HG02938 (cell line): ENCODE measurements at regions not wholly inside any gene's neighbourhood (a gene's known extent, or its start where the extent isn't known, plus 50 kb on each side); places are given as distances from the start of the nearest gene placed in this dataset.

Experiments
- ATAC-seq: cut with Tn5 transposase; IDR thresholded peaks from one replicate; pipeline ENCODE4 v1.9.1; 2021; ENCODE audit warnings: mild to moderate bottlenecking, moderate library complexity; ENCODE audit not compliant: unreplicated experiment

DNA sequence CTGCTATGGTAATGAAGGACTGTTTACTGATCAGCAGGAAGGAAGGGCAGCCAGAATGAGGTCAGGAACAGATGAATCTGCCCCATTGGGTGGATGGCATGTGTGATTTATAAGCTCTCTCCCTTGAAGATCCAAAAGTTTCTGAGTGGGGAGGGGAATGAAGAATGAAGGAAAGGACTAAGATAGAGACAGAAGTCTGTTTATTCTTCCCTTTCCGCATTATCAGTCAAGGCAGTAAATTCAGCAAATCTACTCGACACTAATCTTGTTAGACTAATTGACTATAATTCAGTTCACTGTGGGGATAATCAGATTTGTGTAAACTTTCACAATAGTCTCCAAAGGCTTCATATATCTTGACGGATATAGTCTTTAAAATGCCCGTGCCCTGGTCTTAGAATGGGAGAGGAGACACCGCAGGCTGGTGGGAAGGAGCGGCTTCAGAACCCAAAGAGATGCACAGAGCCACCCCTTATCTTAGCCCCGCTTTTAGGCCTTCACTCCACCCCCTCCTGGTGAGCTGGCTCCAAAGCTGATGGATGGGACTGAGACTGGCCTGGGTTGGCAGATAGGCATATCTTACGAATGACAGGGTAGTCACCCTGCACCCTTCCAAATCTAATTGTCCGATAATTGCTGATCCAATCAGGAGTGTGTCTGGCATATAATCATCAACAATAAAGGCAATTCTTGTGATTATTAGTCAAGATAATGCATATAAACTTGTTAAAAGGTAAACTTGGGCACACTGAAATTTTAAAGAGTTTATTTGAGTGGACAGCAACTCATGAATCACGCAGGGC lies 76.0 kb upstream of the PPM1J start:
- ATAC-seq: no peak

DNA sequence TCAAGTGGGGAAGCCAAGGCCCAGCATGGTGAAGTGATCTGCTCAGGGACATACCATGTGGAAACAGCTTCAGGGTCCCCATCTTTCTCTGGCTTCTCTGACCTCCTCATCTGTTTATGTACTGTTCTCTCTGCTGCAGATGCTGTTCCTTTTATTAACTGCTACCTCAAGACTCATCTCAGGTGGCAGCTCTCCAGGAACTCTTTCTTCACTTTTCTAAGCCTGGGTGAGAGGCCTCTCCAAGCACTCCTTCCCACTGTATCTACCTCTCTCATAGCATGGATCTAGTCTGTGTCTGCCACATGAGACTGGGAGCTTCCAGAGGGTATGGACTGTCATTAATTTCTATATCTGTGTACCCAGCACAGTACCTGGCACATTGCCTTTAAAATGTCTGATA lies 73.4 kb upstream of the PPM1J start:
- ATAC-seq: no peak

DNA sequence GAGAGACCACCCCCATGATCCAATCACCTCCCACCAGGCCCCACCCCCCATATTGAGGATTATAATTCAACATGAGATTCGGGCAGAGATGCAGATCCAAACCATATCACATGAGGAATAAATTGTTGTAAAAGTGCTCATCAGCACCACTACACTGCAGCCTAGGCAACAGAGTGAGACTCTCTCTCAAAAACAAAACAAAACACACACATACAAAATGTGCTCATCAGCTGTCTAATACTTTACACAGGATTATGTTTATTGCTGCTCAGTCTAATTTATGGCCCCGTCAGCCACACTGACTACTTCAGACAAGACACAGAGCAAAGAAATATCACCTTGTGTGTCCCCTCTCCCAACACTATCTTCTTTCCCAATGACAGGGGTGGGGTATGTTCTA lies 72.9 kb upstream of the PPM1J start:
- no peak for ATAC-seq

GRCh38 chr1:112783059-112783458 lies 67.9 kb upstream of the PPM1J start:
- ATAC-seq: no peak

DNA sequence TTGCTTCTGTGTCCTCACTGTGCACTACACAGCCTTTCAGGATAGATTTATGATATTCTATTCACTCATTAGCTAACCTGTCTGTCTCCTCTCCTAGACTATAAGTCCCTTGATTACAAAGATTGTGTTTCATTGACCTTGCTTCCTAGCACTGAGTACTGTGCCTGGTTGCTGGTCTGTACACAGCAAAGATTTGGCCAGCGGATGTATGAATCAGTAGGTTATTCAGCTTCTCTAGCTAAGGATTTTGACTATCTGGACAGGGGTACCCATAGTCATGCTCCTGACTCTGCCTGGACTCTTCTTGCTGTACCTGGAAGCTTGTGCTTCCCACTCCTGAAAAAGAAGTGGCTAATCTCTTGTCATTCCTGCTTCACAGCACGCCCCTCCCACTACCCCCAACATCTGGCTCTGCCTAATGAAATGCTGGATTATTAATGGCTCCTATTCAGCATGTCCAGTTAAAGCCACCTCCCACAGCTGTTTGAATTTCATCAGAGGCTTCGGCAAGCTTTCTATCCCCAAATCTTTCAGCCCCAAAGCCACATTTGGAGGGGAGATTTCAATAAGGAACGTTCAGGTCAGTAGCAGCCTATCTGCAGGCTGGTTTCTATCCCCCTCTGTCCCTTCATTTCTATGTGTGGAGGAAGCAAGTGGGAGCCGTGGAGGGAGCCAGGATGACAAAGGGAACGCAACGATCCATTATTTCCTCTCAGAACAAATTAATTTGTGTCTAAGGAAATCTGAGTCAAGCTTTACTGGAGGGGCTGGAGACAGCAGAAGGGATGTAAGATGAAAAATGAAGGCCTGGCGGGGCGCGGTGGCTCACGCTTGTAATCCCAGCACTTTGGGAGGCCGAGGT lies 64.8 kb upstream of the PPM1J start:
- ATAC-seq: no peak

DNA sequence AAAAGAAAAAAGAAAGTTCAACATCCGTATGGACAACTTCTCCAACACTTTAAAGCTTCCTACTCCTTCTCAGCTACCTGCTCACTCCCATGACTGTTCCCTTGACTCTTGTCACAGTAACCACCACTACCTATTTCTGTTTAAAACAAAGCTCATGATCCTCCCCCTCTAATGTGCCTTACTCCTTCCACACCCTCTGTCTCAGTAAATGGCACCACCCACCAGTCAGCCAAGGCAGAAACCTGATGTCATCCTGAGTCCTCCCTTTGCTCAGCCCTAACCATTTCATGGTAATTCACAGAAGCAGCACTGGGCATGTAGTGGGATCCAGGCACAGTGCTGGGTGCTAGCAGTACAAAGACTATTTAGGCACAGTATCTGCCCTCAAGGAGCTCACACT lies 63.0 kb upstream of the PPM1J start:
- ATAC-seq: no peak

DNA sequence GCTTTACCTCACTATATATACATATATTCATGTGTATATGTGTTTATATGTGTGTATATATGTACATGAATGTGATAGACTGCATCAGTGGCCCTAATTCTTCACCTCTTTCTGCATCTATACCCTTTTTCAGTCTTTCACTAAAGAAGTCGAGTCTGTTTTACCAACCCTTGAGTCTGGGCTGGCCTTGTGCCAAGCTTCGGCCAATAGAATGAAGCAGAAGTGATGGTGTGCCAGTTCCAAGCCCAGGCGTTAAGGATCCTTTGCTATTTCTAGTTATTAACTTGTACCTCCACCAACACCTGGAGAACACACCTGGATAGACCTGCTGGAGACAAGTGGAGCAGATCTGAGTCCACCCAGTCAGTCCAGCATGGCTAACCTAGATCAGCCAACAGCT lies 61.6 kb upstream of the PPM1J start:
- no peak for ATAC-seq

DNA sequence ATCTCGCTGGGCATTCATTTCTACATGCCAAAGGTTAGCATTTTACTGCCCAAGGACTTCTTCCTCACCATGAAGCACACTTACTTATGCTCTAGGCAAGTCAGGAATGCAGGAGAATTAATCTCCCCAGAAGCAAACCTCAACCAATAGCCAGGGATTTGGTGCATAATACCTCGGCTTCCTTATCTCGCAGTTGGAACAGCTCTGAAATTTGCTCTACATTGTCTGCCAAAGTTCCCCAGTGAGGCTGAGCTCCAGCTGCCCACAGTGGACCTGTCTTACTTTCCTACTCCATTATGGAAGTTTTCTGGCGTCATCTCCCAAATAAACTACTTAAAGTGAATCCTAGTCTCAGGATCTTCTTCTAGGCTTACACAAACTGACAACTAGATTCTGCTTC lies 57.6 kb upstream of the PPM1J start:
- no peak for ATAC-seq

- ATAC-seq: no peak
Measured at GRCh38 chr1:112770724-112771123, 55.6 kb upstream of the PPM1J start.

DNA sequence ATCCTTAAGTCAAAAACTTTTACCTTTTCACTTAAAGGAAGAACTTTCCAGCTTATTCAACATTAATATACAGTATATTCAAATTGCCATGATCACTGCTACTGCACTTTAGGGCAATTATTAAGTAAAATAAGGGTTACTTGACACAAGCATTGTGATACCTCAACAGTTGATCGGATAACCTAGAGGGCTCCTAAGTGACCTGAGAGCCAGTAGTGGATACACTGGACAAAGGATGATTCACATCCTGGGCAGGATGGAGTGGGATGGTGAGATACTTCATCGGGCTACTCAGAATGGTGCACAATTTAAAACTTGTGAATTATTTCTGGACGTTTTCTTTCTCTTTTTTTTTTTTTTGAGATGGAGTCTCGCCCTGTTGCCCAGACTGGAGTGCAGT lies 54.5 kb upstream of the PPM1J start:
- no peak for ATAC-seq

DNA sequence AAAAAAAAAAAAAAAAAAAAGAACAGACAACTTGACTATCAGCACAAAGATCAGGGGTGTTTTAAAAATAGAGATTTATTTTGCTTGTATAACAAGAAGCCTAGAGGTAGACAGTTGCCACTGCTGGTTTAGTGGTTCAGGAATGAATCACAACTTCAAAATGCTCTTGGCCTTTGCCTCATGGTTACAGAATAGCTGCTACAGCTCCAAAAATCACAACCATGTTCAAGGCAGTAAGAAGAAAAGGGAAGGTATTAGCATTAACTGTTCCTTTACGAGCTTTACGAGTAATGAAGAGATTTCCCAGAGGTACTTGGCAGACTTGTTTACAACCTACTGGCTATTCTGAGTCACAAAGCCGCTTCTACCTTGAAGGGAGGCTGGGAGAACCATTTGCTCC lies 52.5 kb upstream of the PPM1J start:
- no peak for ATAC-seq
